ENCODE measurements at regions not wholly inside any gene's neighbourhood (a gene's known extent, or its start where the extent isn't known, plus 50 kb on each side); places are given as distances from the start of the nearest gene placed in this dataset.
A peak's percentile ranks its signal among the peaks of the same experiment; 100 is the strongest.

DNA sequence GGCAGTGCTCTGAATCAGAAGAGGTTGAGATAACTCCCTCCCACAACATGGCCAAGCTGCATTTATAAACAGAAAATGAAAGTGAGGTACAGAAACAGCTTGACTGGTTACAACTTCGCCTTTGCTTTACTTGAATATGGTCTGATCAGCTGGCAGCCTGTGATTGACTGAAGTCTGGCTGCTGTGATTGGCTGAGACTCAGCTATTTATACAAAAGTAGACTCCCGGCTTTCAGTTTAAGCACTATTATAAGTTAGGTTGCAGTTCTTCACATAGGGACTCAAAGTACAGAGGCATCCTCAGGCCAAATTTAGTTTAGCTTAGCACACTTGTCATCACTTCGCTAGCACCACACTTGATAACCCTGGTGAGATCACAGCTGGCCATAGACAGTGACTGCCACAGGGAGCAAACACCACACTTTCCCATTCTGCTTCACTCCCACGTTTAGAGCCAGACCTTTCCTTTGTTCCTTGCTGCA, 362.6 kb downstream of the EPM2A start:
- Histone ChIP-seq H3K9ac (0 out of 2 replicates have a peak overlapping the region, but pooled peaks have one; percentile 10), H3K27ac (no peak overlapping the region; the same call in 1 of the 2 replicates), H4K20me1 (ENCODE audit: insufficient read depth) (no peaks in the 10 kb centered on the region), H3K36me3 (ENCODE audit: insufficient read depth) (no peaks in the 10 kb centered on the region), H3K27me3 (ENCODE audit: insufficient read depth, low read depth) (no peaks in the 10 kb centered on the region), H3K4me2 (peak overlapping the region; percentile 27), H3K4me3 (IDR thresholded peaks at IDR 0.05; ENCODE audit: insufficient read depth, low read depth, low read length) (no peak overlapping the region), H3K4me1 (ENCODE audit: low read depth, poor library complexity, severe bottlenecking) (peaks cover 12% of the 10 kb centered on the region), H2AFZ (ENCODE audit: low read depth) (peak overlapping the region; percentile 60), H3K79me2 (ENCODE audit: insufficient read depth, low read depth) (no peaks in the 10 kb centered on the region)
- TF ChIP-seq CTCF (conservative IDR thresholded peaks at IDR 0.05; ENCODE audit: low read depth, low read length), result no peak

- TF ChIP-seq CTCF (conservative IDR thresholded peaks at IDR 0.05; ENCODE audit: low read depth, low read length), result no peak
- Histone ChIP-seq H2AFZ (ENCODE audit: low read depth) (no peak overlapping the region), H3K4me3 (IDR thresholded peaks at IDR 0.05; ENCODE audit: insufficient read depth, low read depth, low read length) (no peak overlapping the region), H3K79me2 (ENCODE audit: insufficient read depth, low read depth) (no peaks in the 10 kb centered on the region), H3K27me3 (ENCODE audit: insufficient read depth, low read depth) (no peaks in the 10 kb centered on the region), H3K36me3 (ENCODE audit: insufficient read depth) (no peaks in the 10 kb centered on the region), H3K4me1 (ENCODE audit: low read depth, poor library complexity, severe bottlenecking) (peaks cover 12% of the 10 kb centered on the region), H3K4me2 (no peak overlapping the region), H3K9ac (no peak overlapping the region), H3K27ac (no peak overlapping the region), H4K20me1 (ENCODE audit: insufficient read depth) (no peaks in the 10 kb centered on the region)
These were observed 361.5 kb downstream of the EPM2A start for GRCh38 chr6:145373826-145374225.

DNA sequence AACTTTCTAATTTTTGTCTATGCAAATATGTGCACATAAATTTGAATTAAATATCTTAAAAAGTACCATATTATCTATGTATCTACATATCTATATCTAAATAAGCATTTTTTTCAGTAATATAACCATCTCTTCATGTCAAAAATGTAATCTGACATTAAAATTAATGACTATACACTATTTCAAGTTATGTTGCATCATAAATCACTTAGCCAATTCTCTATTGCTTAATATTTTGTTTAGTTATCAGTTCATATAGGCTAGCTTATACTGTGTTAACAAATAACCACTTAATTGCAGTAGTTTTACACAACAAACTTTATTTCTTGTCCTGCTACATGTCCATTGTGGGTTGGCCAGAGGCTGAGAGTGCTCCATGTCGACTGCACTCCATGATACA, 360.8 kb downstream of the EPM2A start:
- H3K4me1 ChIP-seq (ENCODE audit: low read depth, poor library complexity, severe bottlenecking), result peaks cover 12% of the 10 kb centered on the region
- H3K36me3 ChIP-seq (ENCODE audit: insufficient read depth), result no peaks in the 10 kb centered on the region
- H3K4me2 ChIP-seq, result no peak overlapping the region
- H3K27ac ChIP-seq, result no peak overlapping the region
- no peaks in the 10 kb centered on the region for H3K79me2 ChIP-seq (ENCODE audit: insufficient read depth, low read depth)
- no peaks in the 10 kb centered on the region for H4K20me1 ChIP-seq (ENCODE audit: insufficient read depth)
- 0 out of 2 replicates have a peak overlapping the region, but pooled peaks have one; percentile 6 for H2AFZ ChIP-seq (ENCODE audit: low read depth)
- no peaks in the 10 kb centered on the region for H3K27me3 ChIP-seq (ENCODE audit: insufficient read depth, low read depth)
- H3K9ac ChIP-seq, result no peak overlapping the region
- TF ChIP-seq CTCF (conservative IDR thresholded peaks at IDR 0.05; ENCODE audit: low read depth, low read length), result no peak
- H3K4me3 ChIP-seq (IDR thresholded peaks at IDR 0.05; ENCODE audit: insufficient read depth, low read depth, low read length), result no peak overlapping the region

GRCh38 chr6:145375502-145375901, 359.8 kb downstream of the EPM2A start:
- H4K20me1 ChIP-seq (ENCODE audit: insufficient read depth), result no peaks in the 10 kb centered on the region
- TF ChIP-seq CTCF (conservative IDR thresholded peaks at IDR 0.05; ENCODE audit: low read depth, low read length), result no peak
- peaks cover 12% of the 10 kb centered on the region for H3K4me1 ChIP-seq (ENCODE audit: low read depth, poor library complexity, severe bottlenecking)
- H2AFZ ChIP-seq (ENCODE audit: low read depth), result no peak overlapping the region
- no peak overlapping the region for H3K4me3 ChIP-seq (IDR thresholded peaks at IDR 0.05; ENCODE audit: insufficient read depth, low read depth, low read length)
- no peaks in the 10 kb centered on the region for H3K79me2 ChIP-seq (ENCODE audit: insufficient read depth, low read depth)
- no peak overlapping the region for H3K27ac ChIP-seq
- no peak overlapping the region for H3K9ac ChIP-seq
- no peaks in the 10 kb centered on the region for H3K36me3 ChIP-seq (ENCODE audit: insufficient read depth)
- no peaks in the 10 kb centered on the region for H3K27me3 ChIP-seq (ENCODE audit: insufficient read depth, low read depth)
- no peak overlapping the region for H3K4me2 ChIP-seq

All from KMS-11 (cell line).